H1 (cell line): ENCODE measurements at regions not wholly inside any gene's neighbourhood (a gene's known extent, or its start where the extent isn't known, plus 50 kb on each side); places are given as distances from the start of the nearest gene placed in this dataset.

Experiments
- CTCF ChIA-PET: fragments of 300-600 bp; sonication (Branson Sonifier 250); formaldehyde crosslinking; loops from one replicate; lab custom pipeline; 2021; ENCODE audit not compliant: partially characterized antibody; lab: Charles Lee
- POLR2A ChIA-PET: fragments of 300-600 bp; sonication (Branson Sonifier 250); formaldehyde crosslinking; loops from one replicate; lab custom pipeline; 2021; ENCODE audit warnings: inconsistent platforms; ENCODE audit not compliant: partially characterized antibody; lab: Charles Lee
- DNase-seq, 2 experiments: peaks; one replicate each; pipeline versions ENCODE4 v3.0.0 to v3.0.0-alpha.2; 2010 to 2022; ENCODE audit warnings: low spot score in 2 of 2, low read depth in 1 of 2, mixed read lengths in 1 of 2
- FAIRE-seq: peaks from 2 replicates; lab custom pipeline; 2011; peaks lifted over from hg19 to GRCh38; lab: Jason Lieb, UNC
- H2AFZ ChIP-seq: 2 replicates; pipeline ENCODE4 v1.8.1; 2012; ENCODE audit warnings: low read length, inconsistent platforms
- H2AK5ac ChIP-seq: 2 replicates; pipeline ENCODE4 v1.6.1; 2013; ENCODE audit warnings: low read depth, low read length
- H2BK120ac ChIP-seq: replicated peaks from 2 replicates; pipeline ENCODE3; 2013; ENCODE audit warnings: low read depth, low read length, inconsistent platforms
- H2BK12ac ChIP-seq: 2 replicates; pipeline ENCODE4 v1.6.1; 2013; ENCODE audit warnings: low read depth, low read length
- H2BK15ac ChIP-seq: 2 replicates; pipeline ENCODE4 v1.6.1; 2013; ENCODE audit warnings: low read length
- H2BK20ac ChIP-seq: 2 replicates; pipeline ENCODE4 v1.6.1; 2013; ENCODE audit warnings: low read length
- H2BK5ac ChIP-seq: 2 replicates; pipeline ENCODE4 v1.6.1; 2013; ENCODE audit warnings: low read depth, low read length
- H3K14ac ChIP-seq: 2 replicates; pipeline ENCODE4 v1.6.1; 2013; ENCODE audit warnings: inconsistent platforms; ENCODE audit not compliant: insufficient read length
- H3K18ac ChIP-seq: 2 replicates; pipeline ENCODE4 v1.6.1; 2013; ENCODE audit warnings: low read length; ENCODE audit errors: extremely low read depth
- H3K23ac ChIP-seq: 2 replicates; pipeline ENCODE4 v1.6.1; 2013; ENCODE audit warnings: inconsistent platforms; ENCODE audit not compliant: insufficient read length
- H3K23me2 ChIP-seq: 2 replicates; pipeline ENCODE4 v1.6.1; 2013; ENCODE audit warnings: low read depth, low read length
- H3K27ac ChIP-seq: 2 replicates; pipeline ENCODE4 v1.6.1; 2011; ENCODE audit warnings: low read depth, low read length, inconsistent platforms
- H3K27me3 ChIP-seq, 4 experiments: replicated peaks in 1 of 4; 1 replicate in 1 of 4; 2 replicates in 3 of 4; pipeline versions ENCODE4 v1.6.1 to v1.8.1; 2011 to 2013; ENCODE audit warnings: low read length in 3 of 4, mild to moderate bottlenecking in 3 of 4, inconsistent platforms in 2 of 4, mixed read lengths in 2 of 4, moderate library complexity in 1 of 4; ENCODE audit not compliant: control insufficient read depth in 3 of 4, insufficient read depth in 3 of 4; ENCODE audit errors: extremely low read depth in 1 of 4
- H3K36me3 ChIP-seq, 4 experiments: 2 replicates each; pipeline versions ENCODE4 v1.6.1 to v1.8.1; 2011 to 2013; ENCODE audit warnings: mild to moderate bottlenecking in 4 of 4, low read length in 3 of 4, moderate library complexity in 2 of 4, control low read depth in 1 of 4, inconsistent platforms in 1 of 4; ENCODE audit not compliant: insufficient read depth in 4 of 4, control insufficient read depth in 2 of 4
- H3K4ac ChIP-seq: replicated peaks from 2 replicates; pipeline ENCODE3; 2013; ENCODE audit warnings: low read length, low read depth, mixed read lengths, inconsistent platforms; ENCODE audit not compliant: insufficient read length
- H3K4me1 ChIP-seq, 4 experiments: replicated peaks in 1 of 4; 1 replicate in 1 of 4; 2 replicates in 3 of 4; pipeline versions ENCODE4 v1.6.1 to v1.8.1; 2011 to 2013; ENCODE audit warnings: low read length in 3 of 4, inconsistent platforms in 2 of 4, mixed read lengths in 1 of 4; ENCODE audit not compliant: insufficient read depth in 4 of 4, control insufficient read depth in 3 of 4
- H3K4me2 ChIP-seq, 2 experiments: 2 replicates each; pipeline versions ENCODE4 v1.6.1 to v1.8.1; 2011 to 2013; ENCODE audit warnings: low read depth in 2 of 2, low read length in 2 of 2, control low read depth in 1 of 2, inconsistent platforms in 1 of 2, mild to moderate bottlenecking in 1 of 2; ENCODE audit not compliant: insufficient read depth in 1 of 2
- H3K4me3 ChIP-seq, 4 experiments: fragments of 200-600, 300-600 bp in 1 of 4; sonication (generic), shearing (Covaris generic), sonication (Bioruptor Twin) in 1 of 4; 2 replicates each; pipeline versions ENCODE4 v1.5.1 to v1.8.1; 2011 to 2016; ENCODE audit warnings: low read length in 4 of 4, low read depth in 3 of 4, control low read depth in 2 of 4, inconsistent platforms in 2 of 4, mild to moderate bottlenecking in 2 of 4, mixed read lengths in 1 of 4, moderate library complexity in 1 of 4; ENCODE audit not compliant: insufficient read depth in 2 of 4; ENCODE audit errors: extremely low read depth in 1 of 4
- H3K56ac ChIP-seq: replicated peaks from 2 replicates; pipeline ENCODE3; 2013; ENCODE audit warnings: low read depth, mild to moderate bottlenecking, mixed read lengths, low read length, inconsistent platforms; ENCODE audit not compliant: insufficient read length
- H3K79me1 ChIP-seq: 2 replicates; pipeline ENCODE4 v1.6.1; 2013; ENCODE audit warnings: low read depth, low read length, control low read depth
- H3K79me2 ChIP-seq, 2 experiments: 2 replicates each; pipeline versions ENCODE4 v1.6.1 to v1.8.1; 2012 to 2013; ENCODE audit warnings: low read length in 2 of 2, mild to moderate bottlenecking in 2 of 2, inconsistent platforms in 1 of 2; ENCODE audit not compliant: insufficient read depth in 2 of 2, control insufficient read depth in 1 of 2
- H3K9ac ChIP-seq, 4 experiments: replicated peaks in 1 of 4; 1 replicate in 1 of 4; 2 replicates in 3 of 4; pipeline versions ENCODE4 v1.6.1 to v1.8.1; 2011 to 2013; ENCODE audit warnings: low read depth in 3 of 4, low read length in 3 of 4, control low read depth in 2 of 4, mild to moderate bottlenecking in 2 of 4, moderate library complexity in 2 of 4, inconsistent platforms in 1 of 4; ENCODE audit errors: extremely low read depth in 1 of 4
- H3K9me3 ChIP-seq, 2 experiments: 2 replicates each; pipeline versions ENCODE4 v1.6.1 to v1.8.1; 2012 to 2013; ENCODE audit warnings: mild to moderate bottlenecking in 2 of 2, moderate library complexity in 2 of 2, control low read depth in 1 of 2, inconsistent platforms in 1 of 2, low read depth in 1 of 2, low read length in 1 of 2, mixed read lengths in 1 of 2; ENCODE audit not compliant: insufficient read depth in 2 of 2
- H4K20me1 ChIP-seq, 2 experiments: replicated peaks in 1 of 2; 2 replicates each; pipeline versions ENCODE3 to v1.8.1; 2011 to 2013; ENCODE audit warnings: inconsistent platforms in 2 of 2, low read length in 2 of 2, mild to moderate bottlenecking in 1 of 2; ENCODE audit not compliant: insufficient read depth in 2 of 2, control insufficient read depth in 1 of 2
- H4K5ac ChIP-seq: 2 replicates; pipeline ENCODE4 v1.6.1; 2013; ENCODE audit warnings: low read length, low read depth, mixed read lengths, inconsistent platforms; ENCODE audit not compliant: insufficient read length
- H4K8ac ChIP-seq: 2 replicates; pipeline ENCODE4 v1.8.0; 2013; ENCODE audit warnings: mild to moderate bottlenecking, moderate library complexity, low read length, inconsistent platforms; ENCODE audit not compliant: insufficient read depth; ENCODE audit errors: extremely low read depth
- H4K91ac ChIP-seq: replicated peaks from 2 replicates; pipeline ENCODE3; 2013; ENCODE audit warnings: low read length, mixed read lengths, inconsistent platforms; ENCODE audit not compliant: insufficient read length
- CHD1 ChIP-seq: IDR thresholded peaks from 2 replicates; pipeline ENCODE4 v1.6.1; 2012; ENCODE audit warnings: low read depth, low read length, improper control_type of control experiment
- CTBP2 ChIP-seq: IDR thresholded peaks from 2 replicates; pipeline ENCODE4 v1.7.0; 2011; ENCODE audit warnings: borderline replicate concordance, mild to moderate bottlenecking, moderate library complexity, mixed read lengths, low read length; ENCODE audit not compliant: insufficient read depth, insufficient read length
- KDM1A ChIP-seq: fragments of 200-600, 300-600 bp; sonication (generic); IDR thresholded peaks from 2 replicates; pipeline ENCODE4 v1.7.1; 2016; ENCODE audit warnings: mild to moderate bottlenecking, low read length, borderline replicate concordance
- NRF1 ChIP-seq: IDR thresholded peaks from 2 replicates; pipeline ENCODE4 v1.6.1; 2011; ENCODE audit warnings: mild to moderate bottlenecking, low read depth, low read length, improper control_type of control experiment
- POLR2A ChIP-seq, 2 experiments: IDR thresholded peaks; 1 replicate in 1 of 2; 2 replicates in 1 of 2; pipeline ENCODE4 v1.6.1; 2011; ENCODE audit warnings: low read depth in 2 of 2, low read length in 2 of 2, mild to moderate bottlenecking in 2 of 2; ENCODE audit errors: control extremely low read depth in 1 of 2
- POU5F1 ChIP-seq: IDR thresholded peaks from 2 replicates; pipeline ENCODE4 v1.6.1; 2011; ENCODE audit warnings: low read depth, mild to moderate bottlenecking, low read length, moderate library complexity
- WGBS, 2 experiments: shearing (Covaris generic) in 1 of 2; methylation state at CpG; one replicate each; pipeline versions ENCODE4 v1.1.6 to v1.1.7; 2013 to 2015; ENCODE audit warnings: low lambda C conversion rate in 2 of 2, mixed read lengths in 2 of 2, inconsistent platforms in 1 of 2, low coverage in 1 of 2, missing lambda C conversion rate in 1 of 2; ENCODE audit not compliant: insufficient replicate concordance in 2 of 2, insufficient coverage in 1 of 2, insufficient read length in 1 of 2; ENCODE audit errors: extremely low coverage in 1 of 2, missing lambda C conversion rate in 1 of 2; 5-methylcytosine and 5-hydroxymethylcytosine counted together

DNA sequence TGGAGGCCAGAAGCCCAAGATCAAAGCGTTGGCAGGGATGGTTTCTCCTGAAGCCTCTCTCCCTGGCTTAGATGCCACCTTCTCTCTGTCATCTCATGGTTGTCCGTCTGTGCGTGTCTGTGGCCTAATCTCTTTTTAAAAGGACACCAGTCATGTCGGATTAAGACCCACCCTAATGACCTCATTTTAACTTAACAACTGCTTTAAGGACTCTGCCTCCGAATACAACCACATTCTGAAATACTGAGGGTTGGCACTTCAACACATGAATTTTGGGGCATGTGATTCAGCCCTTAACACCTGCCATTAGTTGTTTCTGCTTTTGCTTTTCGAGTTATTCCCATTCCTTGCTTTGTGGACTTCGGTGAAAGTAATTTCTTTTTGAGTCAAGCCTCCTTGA is 97.8 kb upstream of the SMIM21 start:
- ChIA-PET POLR2A (no interaction called here), CTCF (no interaction called here)
- Histone ChIP-seq H3K56ac (no peak overlapping the region), H3K9ac (no peak overlapping the region), H2BK5ac (no peak overlapping the region; the same call in 1 of the 2 replicates), H4K20me1 (no peaks in the 10 kb centered on the region), H3K23ac (no peak overlapping the region), H4K5ac (no peak overlapping the region), H3K23me2 (no peaks in the 10 kb centered on the region), H3K27ac (no peak overlapping the region), H2AFZ (no peak overlapping the region), H3K79me1 (no peaks in the 10 kb centered on the region), H2AK5ac (no peak overlapping the region), H3K4me3 (no peak overlapping the region), H4K91ac (no peak overlapping the region), H3K4me2 (no peak overlapping the region), H3K18ac (no peak overlapping the region), H2BK15ac (no peak overlapping the region), H3K79me2 (no peaks in the 10 kb centered on the region), H3K27me3 (no peaks in the 10 kb centered on the region), H3K36me3 (no peaks in the 10 kb centered on the region), H3K4me1 (no peaks in the 10 kb centered on the region; a peak in 1 of 7 replicates), H4K8ac (no peak overlapping the region), H2BK120ac (no peak overlapping the region), H3K14ac (no peak overlapping the region), H3K9me3 (no peaks in the 10 kb centered on the region), H2BK20ac (no peak overlapping the region), H3K4ac (no peak overlapping the region), H2BK12ac (no peak overlapping the region)
- DNase-seq, result no peak
- FAIRE-seq, result no peak
- TF ChIP-seq CHD1, result no peak
- no peak for TF ChIP-seq NRF1
- TF ChIP-seq CTBP2, result no peak
- TF ChIP-seq POU5F1, result no peak
- no peak for TF ChIP-seq POLR2A (IDR thresholded peaks at IDR 0.05; ENCODE audit: control extremely low read depth in 1 of 2, low read depth in 2 of 2, low read length in 2 of 2)
- no peak for TF ChIP-seq KDM1A
- WGBS, 2 experiments, result 96% methylated on average over 7 of the region's 7 CpGs; no CpG with 5 or more reads in 1 of the 2 experiments
